H1 (cell line): ENCODE measurements at regions not wholly inside any gene's neighbourhood (a gene's known extent, or its start where the extent isn't known, plus 50 kb on each side); places are given as distances from the start of the nearest gene placed in this dataset.

Experiments
- CTBP2 ChIP-seq: IDR thresholded peaks from 2 replicates; pipeline ENCODE4 v1.7.0; 2011; ENCODE audit warnings: borderline replicate concordance, mild to moderate bottlenecking, moderate library complexity, mixed read lengths, low read length; ENCODE audit not compliant: insufficient read depth, insufficient read length
- E2F6 ChIP-seq: IDR thresholded peaks from 2 replicates; pipeline ENCODE4 v1.6.1; 2012; ENCODE audit warnings: inconsistent platforms
- MAFK ChIP-seq: IDR thresholded peaks from 2 replicates; pipeline ENCODE4 v1.6.1; 2012; ENCODE audit warnings: low read depth, mild to moderate bottlenecking, improper control_type of control experiment, low read length
- SUZ12 ChIP-seq: fragments of 200-600 bp; sonication (generic); IDR thresholded peaks from 2 replicates; pipeline ENCODE4 v1.6.1; 2012; ENCODE audit warnings: mild to moderate bottlenecking, inconsistent platforms, low read length, moderate library complexity, mixed read lengths

- TF ChIP-seq CTBP2 = no peak
- TF ChIP-seq SUZ12 = no peak
- TF ChIP-seq E2F6 = no peak
- TF ChIP-seq MAFK = no peak
Measured at GRCh38 chr5:107303171-107303968, 367.4 kb downstream of the EFNA5 start (continued).
